ENCODE measurements at regions not wholly inside any gene's neighbourhood (a gene's known extent, or its start where the extent isn't known, plus 50 kb on each side); places are given as distances from the start of the nearest gene placed in this dataset.

- no peaks in the 10 kb centered on the region for H3K36me3 ChIP-seq (ENCODE audit: control insufficient read depth in 2 of 4, insufficient read depth in 4 of 4, low read length in 3 of 4)
- H4K20me1 ChIP-seq (replicated peaks in 1 of 2; ENCODE audit: control insufficient read depth in 1 of 2, insufficient read depth in 2 of 2, low read length in 2 of 2): no peaks in the 10 kb centered on the region
- no peak overlapping the region for H4K91ac ChIP-seq (replicated peaks; ENCODE audit: insufficient read length, low read length)
- WGBS, 2 experiments (ENCODE audit: extremely low coverage in 1 of 2, insufficient coverage in 1 of 2, insufficient read length in 1 of 2, insufficient replicate concordance in 2 of 2, low coverage in 1 of 2, low lambda C conversion rate in 2 of 2, missing lambda C conversion rate in 1 of 2): 94% methylated on average over 2 of the region's 2 CpGs; no CpG with 5 or more reads in 1 of the 2 experiments
- no peak overlapping the region for H3K18ac ChIP-seq (ENCODE audit: extremely low read depth, low read length)
- H3K79me1 ChIP-seq (ENCODE audit: low read depth, low read length): no peaks in the 10 kb centered on the region
- H3K23ac ChIP-seq (ENCODE audit: insufficient read length): no peak overlapping the region
- no peak overlapping the region for H3K27ac ChIP-seq (ENCODE audit: low read depth, low read length)
- DNase-seq (ENCODE audit: low read depth in 1 of 2, low spot score in 2 of 2): no peak
- H2BK15ac ChIP-seq (ENCODE audit: low read length): no peak overlapping the region
- H3K9ac ChIP-seq (replicated peaks in 1 of 4; ENCODE audit: extremely low read depth in 1 of 4, low read depth in 3 of 4, low read length in 3 of 4): no peak overlapping the region
- H3K9me3 ChIP-seq (ENCODE audit: insufficient read depth in 2 of 2, low read depth in 1 of 2, low read length in 1 of 2): peaks cover 3 to 6% of the 10 kb centered on the region in 2 experiments; a peak in 3 of 4 replicates
- H4K5ac ChIP-seq (ENCODE audit: insufficient read length, low read depth, low read length): no peak overlapping the region
- no peaks in the 10 kb centered on the region for H3K27me3 ChIP-seq (replicated peaks in 1 of 4; ENCODE audit: control insufficient read depth in 3 of 4, extremely low read depth in 1 of 4, insufficient read depth in 3 of 4, low read length in 3 of 4)
- no peak overlapping the region for H3K14ac ChIP-seq (ENCODE audit: insufficient read length)
- H3K4me3 ChIP-seq (ENCODE audit: extremely low read depth in 1 of 4, insufficient read depth in 2 of 4, low read depth in 3 of 4, low read length in 4 of 4): no peak overlapping the region
- no peak overlapping the region for H2AK5ac ChIP-seq (ENCODE audit: low read depth, low read length)
- no peaks in the 10 kb centered on the region for H3K23me2 ChIP-seq (ENCODE audit: low read depth, low read length)
- H3K79me2 ChIP-seq (ENCODE audit: control insufficient read depth in 1 of 2, insufficient read depth in 2 of 2, low read length in 2 of 2): no peaks in the 10 kb centered on the region
- no peak overlapping the region for H2BK12ac ChIP-seq (ENCODE audit: low read depth, low read length)
- H4K8ac ChIP-seq (ENCODE audit: extremely low read depth, insufficient read depth, low read length): no peak overlapping the region
- FAIRE-seq: no peak
- H3K4ac ChIP-seq (replicated peaks; ENCODE audit: insufficient read length, low read depth, low read length): no peak overlapping the region
- no peaks in the 10 kb centered on the region for H3K4me1 ChIP-seq (replicated peaks in 1 of 4; ENCODE audit: control insufficient read depth in 3 of 4, insufficient read depth in 4 of 4, low read length in 3 of 4)
- H2BK5ac ChIP-seq (ENCODE audit: low read depth, low read length): no peak overlapping the region
- ChIA-PET POLR2A (ENCODE audit: partially characterized antibody) (no interaction called here), CTCF (ENCODE audit: partially characterized antibody) (interaction anchor here (1.5 kb wide), 1 partner anchor 26 kb away, joined by 3 read pairs; no protein-coding TSS in a partner anchor)
- H3K4me2 ChIP-seq (ENCODE audit: insufficient read depth in 1 of 2, low read depth in 2 of 2, low read length in 2 of 2): no peak overlapping the region
- H2BK20ac ChIP-seq (ENCODE audit: low read length): no peak overlapping the region
- H2BK120ac ChIP-seq (replicated peaks; ENCODE audit: low read depth, low read length): no peak overlapping the region
- H3K56ac ChIP-seq (replicated peaks; ENCODE audit: insufficient read length, low read depth, low read length): no peak overlapping the region
- H2AFZ ChIP-seq (ENCODE audit: low read length): no peak overlapping the region
- TF ChIP-seq CBX8 (IDR thresholded peaks at IDR 0.05; ENCODE audit: borderline replicate concordance, low read depth, low read length): no peak
- TF ChIP-seq CHD2 (IDR thresholded peaks at IDR 0.05; ENCODE audit: low read length): no peak
- no peak for TF ChIP-seq EGR1 (IDR thresholded peaks at IDR 0.05; ENCODE audit: borderline replicate concordance, low read depth, low read length)
- no peak for TF ChIP-seq SUZ12 (IDR thresholded peaks at IDR 0.05; ENCODE audit: low read length)
- no peak for TF ChIP-seq CTBP2 (IDR thresholded peaks at IDR 0.05; ENCODE audit: borderline replicate concordance, insufficient read depth, insufficient read length, low read length)
- no peak for TF ChIP-seq GTF2F1 (IDR thresholded peaks at IDR 0.05; ENCODE audit: borderline replicate concordance, low read depth, low read length)
- no peak for TF ChIP-seq ATF3 (IDR thresholded peaks at IDR 0.05; ENCODE audit: insufficient read depth, low read depth, low read length)
- no peak for TF ChIP-seq MAX (IDR thresholded peaks at IDR 0.05)
- no peak for TF ChIP-seq KDM1A (IDR thresholded peaks at IDR 0.05; ENCODE audit: borderline replicate concordance, low read length)
- no peak for TF ChIP-seq BRCA1 (IDR thresholded peaks at IDR 0.05; ENCODE audit: low read depth, low read length)
- no peak for TF ChIP-seq CBX5 (IDR thresholded peaks at IDR 0.05; ENCODE audit: low read depth, low read length)
- no peak for TF ChIP-seq SIN3A (conservative IDR thresholded peaks at IDR 0.05 in 1 of 2, IDR thresholded peaks at IDR 0.05 in 1 of 2; ENCODE audit: low read depth in 1 of 2, low read length in 2 of 2)
Measured at GRCh38 chr9:7871977-7872730, 72.6 kb upstream of the DMAC1 start.
